ENCODE measurements at regions not wholly inside any gene's neighbourhood (a gene's known extent, or its start where the extent isn't known, plus 50 kb on each side); places are given as distances from the start of the nearest gene placed in this dataset.

DNA sequence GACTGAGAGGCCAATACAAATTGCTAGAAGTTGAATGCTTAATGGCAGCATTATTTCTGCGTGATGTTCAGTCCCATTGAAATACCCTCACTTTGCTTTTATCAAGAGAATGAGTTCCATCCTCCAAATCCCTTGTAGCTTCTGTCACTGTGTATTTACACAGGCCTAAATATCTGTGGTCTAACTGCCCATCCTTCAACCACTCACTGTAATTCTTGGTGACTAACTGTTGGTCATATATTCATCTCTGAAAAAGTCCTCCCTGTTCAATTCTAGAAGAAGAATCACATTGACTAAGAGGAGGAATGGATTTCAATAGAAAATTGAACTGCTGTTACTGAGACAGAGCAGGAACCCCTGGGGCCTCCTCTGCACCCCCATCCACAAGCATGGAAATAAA, 74.2 kb upstream of the L3MBTL4 start:
- no peak overlapping the region for H3K27ac ChIP-seq

DNA sequence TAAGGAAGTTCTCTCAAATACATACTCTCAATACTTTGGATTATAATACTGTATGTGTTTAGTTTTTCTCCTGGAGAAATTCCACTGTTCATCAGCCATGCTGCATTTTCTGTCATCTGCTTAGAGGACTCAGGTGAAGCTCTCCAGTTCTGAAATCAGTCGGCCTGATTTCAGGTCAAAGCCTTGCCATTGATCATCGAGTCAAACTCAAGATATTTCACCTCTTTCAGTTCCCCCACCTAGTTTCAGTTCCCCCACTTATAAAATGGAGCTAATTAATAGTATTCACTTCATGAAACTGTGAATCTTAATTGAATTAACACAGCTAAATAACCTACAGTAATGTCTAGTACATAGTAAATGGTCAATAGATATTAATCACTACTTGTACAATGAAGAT, 75.3 kb upstream of the L3MBTL4 start:
- no peak overlapping the region for H3K4me3 ChIP-seq
- TF ChIP-seq Cebpa-rat (IDR thresholded peaks at IDR 0.05) = no peak
- H3K4me2 ChIP-seq = no peak overlapping the region
- H3K27me3 ChIP-seq = no peaks in the 10 kb centered on the region
- no peaks in the 10 kb centered on the region for H4K20me1 ChIP-seq
- H3K9ac ChIP-seq = no peak overlapping the region
- H3K9me3 ChIP-seq (replicated peaks in 1 of 11) = no peaks in the 10 kb centered on the region
- H3K36me3 ChIP-seq = no peaks in the 10 kb centered on the region
- H3K27ac ChIP-seq = no peak overlapping the region
- no peaks in the 10 kb centered on the region for H3K4me1 ChIP-seq

More for the DNA sequence above, 74.2 kb upstream of the L3MBTL4 start:
- H3K9me3 ChIP-seq (replicated peaks in 1 of 11) = no peaks in the 10 kb centered on the region
- no peak overlapping the region for H3K9ac ChIP-seq
- no peaks in the 10 kb centered on the region for H3K27me3 ChIP-seq
- no peak overlapping the region for H3K4me2 ChIP-seq
- H4K20me1 ChIP-seq = no peaks in the 10 kb centered on the region
- H3K4me1 ChIP-seq = no peaks in the 10 kb centered on the region
- TF ChIP-seq Cebpa-rat (IDR thresholded peaks at IDR 0.05) = no peak
- no peaks in the 10 kb centered on the region for H3K36me3 ChIP-seq
- no peak overlapping the region for H3K4me3 ChIP-seq

DNA sequence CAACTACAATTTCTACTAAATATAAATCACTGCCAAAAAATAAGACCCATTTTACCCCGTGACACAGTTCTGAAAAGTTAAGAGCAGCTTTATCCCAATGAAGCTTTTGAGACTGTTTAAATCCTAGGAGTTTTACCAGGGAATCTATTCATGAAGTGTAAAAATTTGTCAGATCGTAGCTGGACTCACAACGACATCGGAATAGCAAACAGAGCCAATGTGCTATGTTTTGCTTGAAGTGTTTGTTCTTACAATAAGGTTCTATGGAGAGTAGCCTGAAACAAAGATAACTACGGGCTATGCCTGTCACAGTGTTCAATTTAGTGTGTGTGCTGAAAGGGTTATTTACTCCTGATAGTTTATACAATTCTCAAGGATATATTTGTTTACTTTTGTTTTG, 78.5 kb upstream of the L3MBTL4 start:
- Histone ChIP-seq H3K4me1 (no peaks in the 10 kb centered on the region), H3K9me3 (replicated peaks in 1 of 11) (no peaks in the 10 kb centered on the region), H3K9ac (no peak overlapping the region), H3K36me3 (no peaks in the 10 kb centered on the region), H3K27ac (no peak overlapping the region), H3K4me2 (no peak overlapping the region), H3K27me3 (no peaks in the 10 kb centered on the region), H3K4me3 (no peak overlapping the region), H4K20me1 (no peaks in the 10 kb centered on the region)
- no peak for TF ChIP-seq Cebpa-rat (IDR thresholded peaks at IDR 0.05)

DNA sequence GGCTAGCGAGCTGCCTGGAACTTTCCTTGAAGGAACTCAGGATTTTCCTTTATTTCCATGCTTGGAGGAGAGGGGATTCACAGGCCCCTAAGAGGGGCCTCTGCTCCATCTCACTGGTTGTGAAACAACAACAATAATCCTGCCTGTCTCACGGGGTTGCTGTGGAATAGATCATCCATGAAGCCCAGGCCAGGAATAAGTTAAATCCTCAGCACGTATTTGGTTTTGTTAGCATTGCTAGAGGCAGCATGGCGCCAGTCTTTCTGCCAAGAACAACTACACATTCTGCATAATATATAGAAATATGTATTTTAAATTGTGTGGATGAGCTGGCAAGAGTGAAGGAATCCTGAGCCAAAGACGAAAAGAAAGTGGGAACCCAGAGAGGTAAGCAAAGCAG, 80.8 kb upstream of the L3MBTL4 start:
- no peak for TF ChIP-seq Cebpa-rat (IDR thresholded peaks at IDR 0.05)
- Histone ChIP-seq H4K20me1 (no peaks in the 10 kb centered on the region), H3K9me3 (replicated peaks in 1 of 11) (no peaks in the 10 kb centered on the region)

DNA sequence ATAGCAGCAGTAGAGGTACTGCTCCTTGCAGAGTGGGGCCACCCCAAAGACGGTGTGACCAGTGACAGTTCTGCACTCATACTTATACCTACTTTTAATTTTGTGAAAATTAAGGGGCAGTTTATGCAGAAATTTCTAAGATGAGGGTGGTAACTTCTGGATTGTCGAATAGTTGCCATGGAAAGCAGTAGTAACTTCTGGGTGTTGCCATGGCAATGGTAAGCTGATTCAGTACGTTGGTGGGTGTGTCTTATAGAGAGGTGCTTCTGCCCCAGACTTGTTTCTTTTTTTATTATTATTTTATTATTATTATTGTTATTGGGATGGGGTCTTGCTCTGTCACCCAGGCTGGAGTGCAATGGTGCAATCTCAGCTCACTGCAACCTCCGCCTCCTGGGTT, 82.8 kb upstream of the L3MBTL4 start:
- Histone ChIP-seq H4K20me1 (no peaks in the 10 kb centered on the region), H3K9me3 (replicated peaks in 1 of 11) (no peaks in the 10 kb centered on the region), H3K9ac (no peak overlapping the region), H3K36me3 (no peaks in the 10 kb centered on the region), H3K4me2 (no peak overlapping the region), H3K27me3 (no peaks in the 10 kb centered on the region), H3K4me1 (no peaks in the 10 kb centered on the region), H3K4me3 (no peak overlapping the region), H3K27ac (no peak overlapping the region)
- no peak for TF ChIP-seq Cebpa-rat (IDR thresholded peaks at IDR 0.05)

More for the DNA sequence above, 80.8 kb upstream of the L3MBTL4 start:
- no peaks in the 10 kb centered on the region for H3K4me1 ChIP-seq
- H3K36me3 ChIP-seq = no peaks in the 10 kb centered on the region
- no peaks in the 10 kb centered on the region for H3K27me3 ChIP-seq
- no peak overlapping the region for H3K9ac ChIP-seq
- no peak overlapping the region for H3K27ac ChIP-seq
- no peak overlapping the region for H3K4me3 ChIP-seq
- no peak overlapping the region for H3K4me2 ChIP-seq

DNA sequence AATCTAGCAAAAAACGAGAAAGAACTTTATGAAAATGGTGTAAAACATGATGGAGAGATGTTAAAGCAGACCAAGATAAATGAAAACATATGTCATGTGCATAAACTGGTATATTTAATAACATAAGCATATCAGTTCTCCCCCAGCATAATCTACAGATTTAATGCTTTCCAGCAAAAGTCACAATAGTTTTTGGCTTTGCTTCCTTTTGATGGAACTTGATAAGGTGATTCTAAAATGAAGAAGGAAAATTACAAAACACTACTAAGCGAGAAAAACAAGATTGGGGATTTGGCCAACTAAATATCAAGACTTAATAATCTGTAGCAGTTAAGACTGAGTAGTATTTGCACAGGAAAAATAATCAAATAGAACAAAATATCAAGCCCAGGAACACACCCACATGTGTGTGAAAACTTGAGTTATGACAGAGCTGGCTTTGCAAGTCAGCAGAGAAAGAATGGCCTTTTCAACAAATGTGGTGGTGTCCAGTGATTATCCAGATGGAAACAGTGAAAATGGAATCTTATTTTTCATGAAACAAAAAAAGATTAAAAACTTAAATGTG, 83.7 kb upstream of the L3MBTL4 start:
- H3K9ac ChIP-seq = no peak overlapping the region
- no peaks in the 10 kb centered on the region for H4K20me1 ChIP-seq
- H3K4me3 ChIP-seq = no peak overlapping the region
- H3K27ac ChIP-seq = no peak overlapping the region
- 0 out of 22 replicates have a peak, but pooled peaks cover 0 to 5% (median 0%) of the 10 kb centered on the region in 11 experiments for H3K9me3 ChIP-seq (replicated peaks in 1 of 11)
- no peak for TF ChIP-seq Cebpa-rat (IDR thresholded peaks at IDR 0.05)
- H3K4me2 ChIP-seq = no peak overlapping the region
- no peaks in the 10 kb centered on the region for H3K27me3 ChIP-seq
- no peaks in the 10 kb centered on the region for H3K36me3 ChIP-seq
- no peaks in the 10 kb centered on the region for H3K4me1 ChIP-seq

DNA sequence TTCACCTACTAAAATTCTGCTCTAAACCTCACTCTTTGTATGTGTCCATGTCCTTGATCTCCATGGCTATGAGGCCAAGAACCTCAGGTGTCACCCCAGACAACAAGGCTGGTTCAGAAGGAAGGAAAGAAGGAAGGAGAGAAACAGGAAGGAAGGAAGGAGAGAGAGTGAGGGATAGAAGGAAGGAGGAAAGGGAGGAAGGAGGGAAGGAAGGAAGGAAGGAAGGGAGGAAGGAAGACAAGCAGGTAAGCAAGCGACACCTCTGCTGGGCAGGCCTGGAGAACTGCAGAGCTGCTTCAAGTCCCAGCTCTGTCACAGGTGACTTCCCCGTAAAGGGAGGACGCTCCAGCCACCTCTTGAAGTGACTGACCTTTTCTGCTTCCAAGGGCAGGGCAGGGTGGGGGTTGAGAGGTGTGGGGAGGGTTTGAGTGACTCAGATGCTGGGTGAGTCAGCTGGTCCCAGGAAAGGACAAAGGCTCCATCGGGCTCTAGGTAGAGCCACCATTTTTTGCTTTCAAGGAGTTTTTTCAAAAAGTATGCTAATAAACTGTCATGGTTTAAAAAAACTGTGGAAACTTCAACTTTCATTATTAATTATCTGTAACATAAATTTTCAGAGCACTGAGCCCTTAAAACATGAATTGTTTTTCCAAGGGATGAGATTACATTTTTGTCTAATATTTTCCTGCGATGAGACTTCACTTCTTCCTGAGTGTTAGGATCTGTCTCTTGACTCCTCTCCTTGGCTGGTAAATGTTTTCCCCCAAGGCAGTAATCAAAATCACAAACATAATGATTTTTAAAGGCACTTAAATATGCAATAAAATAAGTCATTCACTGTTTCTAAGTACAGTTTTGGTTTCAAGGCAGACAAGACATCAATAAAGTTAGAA, 90.1 kb upstream of the L3MBTL4 start:
- 0 out of 22 replicates have a peak, but pooled peaks cover 0 to 5% (median 0%) of the 10 kb centered on the region in 11 experiments for H3K9me3 ChIP-seq (replicated peaks in 1 of 11)
- no peak overlapping the region for H3K4me3 ChIP-seq
- H3K9ac ChIP-seq = no peak overlapping the region
- H3K4me1 ChIP-seq = peaks cover 0 to 3% (median 0%) of the 10 kb centered on the region in 10 experiments; a peak in 2 of 20 replicates
- no peak for TF ChIP-seq Cebpa-rat (IDR thresholded peaks at IDR 0.05)
- no peaks in the 10 kb centered on the region; a peak in 1 of 22 replicates for H4K20me1 ChIP-seq
- H3K4me2 ChIP-seq = no peak overlapping the region
- H3K36me3 ChIP-seq = no peaks in the 10 kb centered on the region
- no peaks in the 10 kb centered on the region for H3K27me3 ChIP-seq
- H3K27ac ChIP-seq = no peak overlapping the region

DNA sequence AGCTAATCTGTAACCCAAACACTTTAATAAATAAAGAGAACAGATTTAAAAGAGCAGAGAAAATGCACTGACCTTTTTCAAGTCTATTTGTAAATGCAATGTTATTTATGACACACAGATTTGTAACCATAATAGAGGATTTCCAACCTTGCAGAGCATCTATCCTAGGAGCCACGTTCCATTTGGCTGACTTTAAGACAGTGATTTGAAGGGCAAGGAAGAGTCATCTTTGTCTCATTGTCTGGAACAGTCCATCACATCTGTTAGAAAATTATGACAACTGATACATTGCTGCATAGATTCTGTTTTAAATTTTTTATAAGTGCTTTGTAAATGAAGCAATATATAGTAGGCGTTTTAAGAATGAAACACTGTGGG, 90.8 kb upstream of the L3MBTL4 start:
- Histone ChIP-seq H3K27ac (no peak overlapping the region), H3K9ac (no peak overlapping the region), H3K4me2 (no peak overlapping the region), H4K20me1 (no peaks in the 10 kb centered on the region; a peak in 1 of 22 replicates), H3K27me3 (no peaks in the 10 kb centered on the region), H3K9me3 (replicated peaks in 1 of 11) (0 out of 22 replicates have a peak, but pooled peaks cover 0 to 5% (median 0%) of the 10 kb centered on the region in 11 experiments), H3K4me3 (no peak overlapping the region), H3K4me1 (peaks cover 0 to 3% (median 0%) of the 10 kb centered on the region in 10 experiments; a peak in 2 of 20 replicates), H3K36me3 (no peaks in the 10 kb centered on the region)
- no peak for TF ChIP-seq Cebpa-rat (IDR thresholded peaks at IDR 0.05)

DNA sequence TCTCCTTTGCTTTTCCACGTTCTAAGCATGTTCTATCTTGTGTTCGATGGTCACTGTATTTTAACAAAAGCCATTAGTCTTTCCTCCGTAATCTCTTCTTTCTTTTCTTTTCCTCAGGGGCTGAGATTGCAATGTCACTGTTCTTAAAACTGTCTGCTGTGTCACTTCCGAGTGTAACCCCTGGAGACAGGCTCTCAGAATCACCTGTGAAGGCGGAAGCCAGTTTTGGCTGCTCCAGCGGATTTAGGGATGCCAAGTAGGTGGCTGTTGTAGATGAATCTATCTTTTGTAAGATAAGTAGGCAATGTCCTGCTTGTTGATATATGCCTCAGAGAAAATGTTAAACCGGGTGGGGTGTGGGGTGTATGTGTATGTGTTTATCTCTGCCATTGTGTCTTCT, 94.7 kb upstream of the L3MBTL4 start:
- peaks cover 0 to 3% (median 0%) of the 10 kb centered on the region in 10 experiments; a peak in 2 of 20 replicates for H3K4me1 ChIP-seq
- no peak for TF ChIP-seq Cebpa-rat (IDR thresholded peaks at IDR 0.05)
- no peak overlapping the region for H3K4me2 ChIP-seq
- H3K36me3 ChIP-seq = no peaks in the 10 kb centered on the region
- H4K20me1 ChIP-seq = no peaks in the 10 kb centered on the region; a peak in 1 of 22 replicates
- no peak overlapping the region for H3K4me3 ChIP-seq
- no peak overlapping the region for H3K27ac ChIP-seq
- peaks cover 0 to 4% (median 2%) of the 10 kb centered on the region in 11 experiments; a peak in 6 of 22 replicates for H3K9me3 ChIP-seq (replicated peaks in 1 of 11)
- no peaks in the 10 kb centered on the region for H3K27me3 ChIP-seq
- no peak overlapping the region for H3K9ac ChIP-seq
